ENCODE measurements at regions not wholly inside any gene's neighbourhood (a gene's known extent, or its start where the extent isn't known, plus 50 kb on each side); places are given as distances from the start of the nearest gene placed in this dataset.

GRCh38 chr19:28184997-28185396 is 1028.0 kb downstream of the UQCRFS1 start:
- TF ChIP-seq EZH2 (IDR thresholded peaks at IDR 0.05; ENCODE audit: borderline replicate concordance, control insufficient read depth, low read depth, low read length) (no peak), YBX1 (IDR thresholded peaks at IDR 0.05) (no peak), CTCF (IDR thresholded peaks at IDR 0.05 in 2 of 3, conservative IDR thresholded peaks at IDR 0.05 in 1 of 3; ENCODE audit: control insufficient read depth in 2 of 3, extremely low read depth in 1 of 3, insufficient read depth in 1 of 3, low read depth in 3 of 3, low read length in 3 of 3) (no peak), POLR2AphosphoS5 (IDR thresholded peaks at IDR 0.05; ENCODE audit: low read length) (no peak), ZBTB33 (IDR thresholded peaks at IDR 0.05) (no peak), EP300 (IDR thresholded peaks at IDR 0.05; ENCODE audit: borderline replicate concordance in 1 of 2, control insufficient read depth in 1 of 2, low read depth in 2 of 2, low read length in 2 of 2) (no peak), PAX8 (IDR thresholded peaks at IDR 0.05) (no peak), ZBTB40 (IDR thresholded peaks at IDR 0.05; ENCODE audit: borderline replicate concordance) (no peak), TAF1 (IDR thresholded peaks at IDR 0.05; ENCODE audit: borderline replicate concordance, low read depth, low read length) (no peak), POLR2AphosphoS2 (IDR thresholded peaks at IDR 0.05; ENCODE audit: low read depth, low read length) (no peak), RAD21 (IDR thresholded peaks at IDR 0.05; ENCODE audit: insufficient read depth, low read depth, low read length) (no peak)
- TF ChIP-seq, protein P1, sequence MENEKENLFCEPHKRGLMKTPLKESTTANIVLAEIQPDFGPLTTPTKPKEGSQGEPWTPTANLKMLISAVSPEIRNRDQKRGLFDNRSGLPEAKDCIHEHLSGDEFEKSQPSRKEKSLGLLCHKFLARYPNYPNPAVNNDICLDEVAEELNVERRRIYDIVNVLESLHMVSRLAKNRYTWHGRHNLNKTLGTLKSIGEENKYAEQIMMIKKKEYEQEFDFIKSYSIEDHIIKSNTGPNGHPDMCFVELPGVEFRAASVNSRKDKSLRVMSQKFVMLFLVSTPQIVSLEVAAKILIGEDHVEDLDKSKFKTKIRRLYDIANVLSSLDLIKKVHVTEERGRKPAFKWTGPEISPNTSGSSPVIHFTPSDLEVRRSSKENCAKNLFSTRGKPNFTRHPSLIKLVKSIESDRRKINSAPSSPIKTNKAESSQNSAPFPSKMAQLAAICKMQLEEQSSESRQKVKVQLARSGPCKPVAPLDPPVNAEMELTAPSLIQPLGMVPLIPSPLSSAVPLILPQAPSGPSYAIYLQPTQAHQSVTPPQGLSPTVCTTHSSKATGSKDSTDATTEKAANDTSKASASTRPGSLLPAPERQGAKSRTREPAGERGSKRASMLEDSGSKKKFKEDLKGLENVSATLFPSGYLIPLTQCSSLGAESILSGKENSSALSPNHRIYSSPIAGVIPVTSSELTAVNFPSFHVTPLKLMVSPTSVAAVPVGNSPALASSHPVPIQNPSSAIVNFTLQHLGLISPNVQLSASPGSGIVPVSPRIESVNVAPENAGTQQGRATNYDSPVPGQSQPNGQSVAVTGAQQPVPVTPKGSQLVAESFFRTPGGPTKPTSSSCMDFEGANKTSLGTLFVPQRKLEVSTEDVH (IDR thresholded peaks at IDR 0.05; ENCODE audit: low read depth, partially characterized antibody) = no peak
